ENCODE measurements at regions not wholly inside any gene's neighbourhood (a gene's known extent, or its start where the extent isn't known, plus 50 kb on each side); places are given as distances from the start of the nearest gene placed in this dataset.
"Not testable (repeated sequence)": the region's sequence is repeated elsewhere in the genome, so short reads cannot be mapped to it uniquely, and the experiment has no call there.

- H3K27me3 ChIP-seq (replicated peaks in 1 of 4; ENCODE audit: control insufficient read depth in 3 of 4, extremely low read depth in 1 of 4, insufficient read depth in 3 of 4, low read length in 3 of 4); POLR2A ChIA-PET (ENCODE audit: partially characterized antibody); FAIRE-seq: not testable (repeated sequence)
Observed at GRCh38 chr6:134804311-134804710, 145.6 kb downstream of the ALDH8A1 start.

More at GRCh38 chr6:134804311-134804710, 145.6 kb downstream of the ALDH8A1 start:
- not testable (repeated sequence) for H3K4me1 ChIP-seq (replicated peaks in 1 of 4; ENCODE audit: control insufficient read depth in 3 of 4, insufficient read depth in 4 of 4, low read length in 3 of 4); H2BK15ac ChIP-seq (ENCODE audit: low read length); H2AK5ac ChIP-seq (ENCODE audit: low read depth, low read length); H3K23me2 ChIP-seq (ENCODE audit: low read depth, low read length); H4K91ac ChIP-seq (replicated peaks; ENCODE audit: insufficient read length, low read length); H3K36me3 ChIP-seq (ENCODE audit: control insufficient read depth in 2 of 4, insufficient read depth in 4 of 4, low read length in 3 of 4); H3K79me1 ChIP-seq (ENCODE audit: low read depth, low read length); H4K5ac ChIP-seq (ENCODE audit: insufficient read length, low read depth, low read length); H2BK5ac ChIP-seq (ENCODE audit: low read depth, low read length); H3K4ac ChIP-seq (replicated peaks; ENCODE audit: insufficient read length, low read depth, low read length); H4K20me1 ChIP-seq (replicated peaks in 1 of 2; ENCODE audit: control insufficient read depth in 1 of 2, insufficient read depth in 2 of 2, low read length in 2 of 2); H3K27ac ChIP-seq (ENCODE audit: low read depth, low read length); H3K4me3 ChIP-seq (ENCODE audit: extremely low read depth in 1 of 4, insufficient read depth in 2 of 4, low read depth in 3 of 4, low read length in 4 of 4); H3K9me3 ChIP-seq (ENCODE audit: insufficient read depth in 2 of 2, low read depth in 1 of 2, low read length in 1 of 2); H3K18ac ChIP-seq (ENCODE audit: extremely low read depth, low read length); H3K9ac ChIP-seq (replicated peaks in 1 of 4; ENCODE audit: extremely low read depth in 1 of 4, low read depth in 3 of 4, low read length in 3 of 4); H3K4me2 ChIP-seq (ENCODE audit: insufficient read depth in 1 of 2, low read depth in 2 of 2, low read length in 2 of 2); H2BK20ac ChIP-seq (ENCODE audit: low read length); H3K56ac ChIP-seq (replicated peaks; ENCODE audit: insufficient read length, low read depth, low read length); H2AFZ ChIP-seq (ENCODE audit: low read length); H2BK120ac ChIP-seq (replicated peaks; ENCODE audit: low read depth, low read length); H2BK12ac ChIP-seq (ENCODE audit: low read depth, low read length); H3K14ac ChIP-seq (ENCODE audit: insufficient read length); H3K23ac ChIP-seq (ENCODE audit: insufficient read length); DNase-seq (ENCODE audit: low read depth in 1 of 2, low spot score in 2 of 2); H4K8ac ChIP-seq (ENCODE audit: extremely low read depth, insufficient read depth, low read length); H3K79me2 ChIP-seq (ENCODE audit: control insufficient read depth in 1 of 2, insufficient read depth in 2 of 2, low read length in 2 of 2)
- CTCF ChIA-PET (ENCODE audit: partially characterized antibody) = interaction anchor here (0.6 to 0.7 kb wide), 2 partner anchors 136 to 571 kb away, joined by 3 to 4 read pairs; no protein-coding TSS in a partner anchor
- WGBS, 2 experiments (ENCODE audit: extremely low coverage in 1 of 2, insufficient coverage in 1 of 2, insufficient read length in 1 of 2, insufficient replicate concordance in 2 of 2, low coverage in 1 of 2, low lambda C conversion rate in 2 of 2, missing lambda C conversion rate in 1 of 2) = 90% methylated on average over 10 of the region's 10 CpGs; no CpG with 5 or more reads in 1 of the 2 experiments
